HUDEP-2 (cell line): ENCODE measurements at regions not wholly inside any gene's neighbourhood (a gene's known extent, or its start where the extent isn't known, plus 50 kb on each side); places are given as distances from the start of the nearest gene placed in this dataset.

Experiments
- DNase-seq, 76 experiments: peaks; one replicate each; lab custom pipeline; 2025; ENCODE audit not compliant: unreplicated experiment in 76 of 76; lab: John Stamatoyannopoulos, UW

DNA sequence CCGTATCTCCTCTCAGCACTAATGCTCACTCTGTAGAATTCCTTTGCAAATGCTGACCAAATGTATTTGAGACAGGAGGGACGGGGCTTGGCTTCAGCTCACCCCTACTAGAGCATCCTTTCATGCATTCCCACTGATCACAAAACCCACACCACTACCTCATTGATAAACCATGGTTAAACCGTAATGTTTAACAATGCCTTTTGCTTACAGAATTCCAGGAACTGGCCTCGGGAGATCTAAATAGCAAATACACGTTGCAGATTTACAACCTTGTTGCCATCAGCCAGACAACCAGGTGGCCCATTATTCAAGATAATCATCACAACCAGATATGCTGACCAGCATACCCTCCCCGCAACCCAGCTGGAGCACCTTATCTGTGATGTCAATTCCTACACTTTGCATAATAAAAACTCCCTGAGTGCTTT, 391.9 kb downstream of the KCTD8 start:
- no peak for DNase-seq

DNA sequence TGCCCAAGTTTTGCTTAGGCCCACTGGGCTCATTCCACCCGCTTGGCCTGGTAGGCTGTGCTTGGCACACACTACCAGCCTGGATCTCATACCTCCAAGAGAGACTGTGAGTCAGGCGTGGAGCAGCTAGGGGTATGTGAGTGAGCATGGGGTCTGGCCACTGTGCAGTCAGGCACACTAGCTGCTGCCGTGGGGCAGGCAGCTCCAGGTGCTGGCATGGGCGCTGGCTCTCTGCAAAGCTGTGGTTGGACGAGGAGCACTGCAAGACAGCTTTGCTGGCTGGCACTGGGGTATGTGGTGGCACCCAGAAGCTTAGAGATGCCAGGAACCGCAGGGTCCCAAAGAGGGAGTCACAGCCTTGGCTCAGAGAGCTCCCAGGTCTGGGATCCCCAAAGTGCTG, 377.8 kb downstream of the KCTD8 start:
- no peak for DNase-seq

DNA sequence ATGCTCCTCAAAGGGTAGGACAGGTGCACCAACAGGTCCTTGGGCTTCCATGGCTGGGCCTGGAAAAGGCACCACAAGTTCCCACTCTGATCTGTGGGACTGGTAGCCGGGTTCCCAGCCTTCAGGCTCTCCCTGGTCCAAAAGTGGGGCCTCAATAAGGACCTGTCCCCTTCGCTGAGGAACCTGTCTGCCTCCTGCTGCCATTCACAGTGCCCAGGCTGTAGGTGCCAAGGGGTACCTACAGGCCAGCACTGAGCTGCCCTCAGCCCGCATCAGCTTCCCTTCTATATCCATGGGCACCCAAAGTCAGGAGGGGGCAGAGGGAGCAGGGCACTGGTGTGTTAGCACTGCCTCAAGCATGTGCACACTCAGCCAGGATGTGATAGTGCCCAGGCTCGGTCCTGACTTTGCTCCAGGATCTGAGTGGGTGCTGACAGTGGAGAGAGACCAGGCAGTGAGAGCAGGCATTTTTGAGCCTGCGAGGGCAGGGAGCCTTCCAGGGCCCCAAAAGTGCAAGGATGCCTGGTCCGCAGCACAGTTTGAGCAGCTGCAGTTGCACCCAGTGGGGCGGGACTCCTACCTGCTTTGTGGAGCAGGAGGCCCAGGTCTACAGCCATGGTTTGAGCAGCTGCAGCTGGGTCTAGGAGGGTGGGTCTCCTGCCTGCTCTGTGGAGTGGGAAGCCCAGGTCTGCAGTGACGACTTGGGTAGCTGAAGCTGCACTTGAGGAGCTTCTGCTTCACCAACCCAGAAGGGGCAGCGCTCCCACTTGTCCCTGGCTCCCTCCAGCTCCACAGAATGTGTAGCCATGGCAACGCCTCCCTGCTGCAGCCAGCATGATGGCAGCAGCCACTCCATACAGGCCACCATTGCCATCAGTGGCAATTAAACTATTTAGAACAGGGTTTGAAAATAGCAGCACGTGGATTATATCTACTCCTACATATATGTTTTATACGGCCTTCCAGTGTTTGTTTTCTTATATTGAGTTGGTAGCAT, 376.4 kb downstream of the KCTD8 start:
- no peak for DNase-seq

DNA sequence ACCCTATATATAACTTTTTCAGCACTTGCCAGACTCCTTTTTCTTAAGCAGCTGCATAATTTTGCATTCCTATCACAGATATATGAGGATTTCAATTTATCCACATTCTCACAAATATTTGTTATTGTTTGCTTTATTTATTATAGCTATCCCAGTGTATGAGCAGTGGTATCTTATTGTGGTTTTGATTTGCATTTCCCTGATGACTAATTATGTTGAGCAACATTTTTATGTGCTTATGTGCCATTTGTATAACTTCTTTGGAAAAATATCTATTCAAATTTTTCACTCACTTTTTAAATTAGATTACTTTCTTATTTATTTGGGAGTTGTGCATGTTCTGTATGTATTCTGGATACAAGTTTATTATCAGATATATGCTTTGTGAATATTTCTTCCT, 361.9 kb downstream of the KCTD8 start:
- no peak for DNase-seq

DNA sequence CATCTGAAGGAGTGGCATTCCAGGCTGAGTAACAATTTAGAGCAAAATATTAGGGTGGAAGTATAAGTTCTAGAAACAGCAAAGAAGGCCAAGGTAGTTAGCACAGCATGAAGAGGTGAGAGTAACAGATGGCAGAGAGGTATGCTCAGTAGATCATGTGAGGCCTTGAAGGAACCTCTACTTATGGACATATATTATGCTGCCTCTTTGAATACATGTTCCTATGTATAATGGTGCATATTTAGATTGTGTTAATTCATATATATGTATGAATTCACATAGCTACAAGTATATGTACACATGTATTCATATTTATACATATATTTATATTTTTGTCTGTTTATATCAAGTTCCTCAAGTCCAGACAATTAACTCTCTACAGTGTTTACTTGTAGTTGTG, 355.2 kb downstream of the KCTD8 start:
- DNase-seq, result no peak

DNA sequence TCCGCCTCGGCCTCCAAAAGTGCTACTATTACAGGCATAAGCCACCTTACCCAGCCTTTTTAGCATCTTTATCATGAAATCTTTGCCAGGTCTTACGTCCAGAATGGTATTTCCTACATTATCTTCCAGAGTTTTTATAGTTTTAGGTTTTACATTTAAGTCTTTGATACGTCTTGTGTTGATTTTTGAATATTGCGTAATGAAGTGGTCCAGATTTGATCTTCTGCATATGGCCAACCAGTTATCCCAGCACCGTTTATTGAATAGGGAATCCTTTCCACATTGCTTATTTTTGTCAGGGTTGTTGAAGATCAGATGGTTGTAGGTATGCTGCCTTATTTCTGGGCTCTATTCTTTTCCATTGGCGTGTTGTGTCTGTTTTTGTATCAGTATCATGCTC, 349.6 kb downstream of the KCTD8 start:
- DNase-seq, result no peak

DNA sequence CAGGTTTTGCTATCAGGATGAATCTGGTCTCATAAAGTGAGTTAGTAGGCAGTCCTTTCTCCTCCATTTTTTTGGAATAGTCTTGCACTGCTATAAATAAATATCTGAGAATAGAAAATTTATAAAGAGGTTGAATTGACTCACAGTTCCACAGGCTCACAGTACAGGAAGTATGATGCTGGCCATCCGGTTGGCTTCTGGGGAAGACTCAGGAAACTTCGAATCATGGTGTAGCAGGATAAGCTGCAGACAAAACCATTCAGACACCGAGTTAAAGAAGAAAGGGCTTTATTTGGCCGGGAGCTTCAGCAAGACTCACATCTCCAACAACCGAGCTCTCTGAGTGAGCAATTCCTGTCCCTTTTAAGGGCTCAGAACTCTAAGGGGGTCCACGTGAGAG, 348.2 kb downstream of the KCTD8 start:
- no peak for DNase-seq

DNA sequence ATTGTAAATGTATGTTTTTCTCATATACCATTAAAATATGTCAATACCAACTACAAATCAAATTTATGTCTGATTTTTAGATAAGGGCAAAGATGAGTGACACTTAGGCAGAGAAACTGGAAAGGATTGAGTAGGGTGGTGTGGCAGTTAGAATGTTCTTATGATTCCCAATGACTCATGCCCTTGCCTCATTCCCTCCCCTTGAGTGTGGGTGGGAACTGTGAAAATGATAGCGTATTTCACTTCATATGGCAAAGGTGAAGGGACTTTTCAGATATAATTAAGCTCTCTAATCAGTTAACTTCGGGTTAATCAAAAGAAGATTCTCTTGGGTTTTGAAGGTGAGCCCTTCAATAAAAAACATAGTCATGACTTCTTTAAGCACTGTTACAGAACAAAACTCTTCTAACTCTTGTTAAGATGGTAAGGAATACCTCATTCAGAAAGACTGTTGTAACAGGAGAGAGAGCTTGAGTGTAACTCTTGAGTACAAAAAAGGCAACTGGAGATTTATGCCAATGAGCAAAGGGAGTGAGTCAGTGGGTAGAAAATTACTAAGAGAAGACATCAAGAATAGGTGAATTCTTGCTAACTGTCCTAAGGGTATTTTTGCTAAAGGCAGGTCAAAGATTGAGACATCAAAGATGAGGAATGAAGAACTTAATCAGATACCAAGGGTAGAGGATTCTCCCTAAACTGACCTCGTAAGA, 329.5 kb downstream of the KCTD8 start:
- DNase-seq, result no peak

DNA sequence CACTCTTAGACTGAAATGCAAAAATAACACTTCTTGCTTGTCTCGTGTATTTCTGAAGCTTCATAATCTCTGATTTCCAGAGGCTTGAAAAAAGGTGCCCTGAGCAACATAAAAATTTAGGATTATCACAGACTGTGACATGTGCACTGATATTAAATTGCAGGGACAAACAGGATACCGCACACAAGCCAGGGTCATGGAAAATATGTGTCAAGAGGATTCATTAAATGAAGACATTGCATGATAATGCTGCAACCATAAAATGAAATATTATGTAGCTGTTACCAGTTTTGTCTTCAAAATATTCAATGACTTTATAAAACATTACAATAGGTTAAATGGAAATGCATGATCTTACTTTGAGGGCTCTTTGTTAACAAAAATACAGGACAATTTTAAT, 328.0 kb downstream of the KCTD8 start:
- DNase-seq, result no peak

DNA sequence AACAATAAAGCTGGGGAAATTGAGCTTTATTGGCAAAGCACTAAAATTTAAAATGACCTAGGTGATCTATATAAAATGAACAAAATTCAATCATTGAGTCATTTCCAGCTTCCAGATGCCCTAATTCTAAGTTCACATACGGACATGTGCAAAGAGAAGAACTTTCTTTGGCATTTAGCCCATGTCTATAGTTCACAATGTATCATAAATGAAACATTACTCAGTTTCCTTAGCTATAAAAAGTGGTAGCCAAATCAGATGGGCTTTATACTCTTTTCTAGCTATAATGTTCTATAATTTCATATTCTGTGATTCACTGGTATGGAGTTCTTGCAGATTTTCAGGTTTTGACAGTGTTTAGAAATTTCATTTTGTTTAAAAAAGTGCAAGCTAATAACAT, 327.4 kb downstream of the KCTD8 start:
- no peak for DNase-seq
